ELF-1 (cell line): ENCODE measurements at regions not wholly inside any gene's neighbourhood (a gene's known extent, or its start where the extent isn't known, plus 50 kb on each side); places are given as distances from the start of the nearest gene placed in this dataset.
"Not testable (repeated sequence)": the region's sequence is repeated elsewhere in the genome, so short reads cannot be mapped to it uniquely, and the experiment has no call there.

ENCODE experiments used
- DNase-seq: peaks from one replicate; pipeline ENCODE4 v3.0.0-alpha.2; 2016; ENCODE audit warnings: low read depth, low spot score

DNA sequence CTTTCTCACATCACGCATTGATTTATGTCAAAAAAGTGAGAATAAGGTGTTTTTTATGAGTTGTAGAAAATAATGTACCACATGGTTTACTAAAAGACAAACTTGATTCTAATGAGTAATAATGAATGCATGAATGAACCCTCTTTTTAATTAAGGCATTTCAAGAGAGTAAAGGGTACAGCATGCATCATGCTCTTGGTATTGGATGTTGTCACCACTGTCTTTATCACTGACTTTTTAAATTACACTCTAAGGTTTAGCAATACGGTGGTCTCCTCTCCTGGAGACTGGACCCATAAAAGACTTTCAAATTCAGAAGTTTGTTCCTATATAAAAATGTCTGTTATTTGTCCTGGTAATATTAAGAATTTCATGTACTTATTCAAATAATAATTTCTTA, 277.5 kb upstream of the TGFBR2 start:
- DNase-seq, result not testable (repeated sequence)

DNA sequence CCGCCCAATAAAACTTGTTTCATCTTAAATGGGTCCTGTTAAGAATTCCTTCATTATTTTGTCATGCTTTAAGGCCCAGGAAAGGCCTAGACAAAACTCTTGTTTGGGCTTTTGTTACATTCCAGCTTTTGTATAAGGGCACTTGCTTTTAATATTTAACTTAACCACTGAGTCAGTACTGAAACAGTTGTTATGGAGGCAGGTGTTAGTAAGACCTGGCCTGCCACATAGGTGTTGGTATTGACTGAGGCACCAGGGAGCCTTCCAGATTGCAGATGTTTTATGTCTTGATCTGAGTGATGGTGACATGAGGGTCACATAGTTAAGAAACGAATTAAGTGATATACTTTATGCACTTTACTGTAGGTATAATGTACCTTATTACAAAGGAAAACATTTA, 274.9 kb upstream of the TGFBR2 start:
- DNase-seq, result no peak

GRCh38 chr3:30332196-30333021, 274.0 kb upstream of the TGFBR2 start:
- peak; percentile 46 for DNase-seq

- no peak for DNase-seq
These were observed 273.3 kb upstream of the TGFBR2 start for GRCh38 chr3:30333143-30333542.

DNA sequence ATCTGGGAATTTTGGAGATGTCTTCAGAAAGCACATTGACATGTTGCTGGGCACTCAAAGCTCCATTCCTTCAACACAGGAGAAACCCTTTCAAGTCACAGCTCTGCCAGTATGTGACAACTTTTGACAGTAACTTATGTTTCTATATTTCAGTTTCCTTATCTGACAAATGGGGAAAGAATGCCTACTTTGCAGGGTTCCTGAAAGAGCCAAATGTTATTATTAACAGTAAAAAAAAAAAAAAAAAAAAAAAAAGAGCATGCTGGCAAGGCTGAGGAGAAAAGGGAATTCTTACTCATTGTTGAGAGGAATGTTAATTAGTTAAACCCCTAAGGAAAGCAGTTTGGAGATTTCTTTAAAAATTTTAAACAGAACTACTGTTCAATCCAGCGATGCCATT, 272.5 kb upstream of the TGFBR2 start:
- no peak for DNase-seq

- DNase-seq, result no peak
These were observed 265.9 kb upstream of the TGFBR2 start for GRCh38 chr3:30340500-30340899.

GRCh38 chr3:30341079-30341478, 265.3 kb upstream of the TGFBR2 start:
- DNase-seq, result no peak

- DNase-seq, result no peak
These were observed 264.6 kb upstream of the TGFBR2 start for GRCh38 chr3:30341851-30342250.

GRCh38 chr3:30342318-30343060, 263.9 kb upstream of the TGFBR2 start:
- no peak for DNase-seq

- DNase-seq, result no peak
These were observed 263.2 kb upstream of the TGFBR2 start for GRCh38 chr3:30343067-30343831.

DNA sequence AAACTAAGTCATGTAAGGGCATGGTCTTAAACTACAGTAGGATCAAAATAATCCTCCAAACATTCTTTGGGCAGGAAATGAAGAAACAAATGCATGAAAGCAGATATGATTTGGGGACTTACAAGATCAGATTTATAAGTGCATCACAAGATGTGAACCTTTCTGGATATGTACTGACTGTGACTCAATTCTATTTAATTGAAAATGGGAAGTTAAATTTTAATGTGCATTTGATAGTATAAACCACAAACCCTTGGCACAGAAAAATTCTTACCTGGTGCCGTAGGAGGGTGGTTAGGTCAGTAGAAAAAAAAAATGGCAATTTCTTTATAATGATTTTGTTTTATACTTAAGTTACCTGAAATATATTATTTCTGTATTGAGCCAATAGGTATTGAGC, 262.5 kb upstream of the TGFBR2 start:
- no peak for DNase-seq

- DNase-seq, result no peak
These were observed 262.1 kb upstream of the TGFBR2 start for GRCh38 chr3:30344288-30344687.

GRCh38 chr3:30346933-30347320, 259.5 kb upstream of the TGFBR2 start:
- DNase-seq, result no peak

DNA sequence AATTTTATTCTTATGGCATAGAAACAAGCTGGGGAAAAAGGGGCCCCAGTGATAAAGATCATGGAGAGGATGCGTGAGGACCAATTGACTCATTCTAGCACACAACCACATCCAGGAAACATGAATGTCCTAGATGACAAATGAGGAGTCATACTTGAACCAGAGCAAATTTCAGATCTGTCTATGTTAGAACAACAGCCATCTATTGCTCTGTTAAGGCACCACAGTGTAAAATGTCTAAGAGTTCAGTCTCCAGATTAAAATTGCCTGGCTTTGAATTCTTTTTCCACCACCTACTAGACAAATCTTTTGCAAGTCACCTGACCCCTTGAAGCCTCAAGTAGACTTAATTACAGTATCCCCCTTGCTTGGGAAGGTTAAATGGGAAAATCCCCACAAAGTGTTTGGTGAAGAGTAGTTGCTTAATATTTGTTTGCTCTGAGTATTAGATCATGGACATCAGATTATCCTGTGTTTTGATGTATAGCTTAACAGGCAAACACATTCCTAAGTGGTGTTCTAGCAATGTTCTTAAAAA, 258.7 kb upstream of the TGFBR2 start:
- no peak for DNase-seq

GRCh38 chr3:30349507-30349906, 256.9 kb upstream of the TGFBR2 start:
- no peak for DNase-seq

GRCh38 chr3:30350011-30350410, 256.4 kb upstream of the TGFBR2 start:
- no peak for DNase-seq

- DNase-seq, result no peak
These were observed 255.5 kb upstream of the TGFBR2 start for GRCh38 chr3:30350901-30351300.

DNA sequence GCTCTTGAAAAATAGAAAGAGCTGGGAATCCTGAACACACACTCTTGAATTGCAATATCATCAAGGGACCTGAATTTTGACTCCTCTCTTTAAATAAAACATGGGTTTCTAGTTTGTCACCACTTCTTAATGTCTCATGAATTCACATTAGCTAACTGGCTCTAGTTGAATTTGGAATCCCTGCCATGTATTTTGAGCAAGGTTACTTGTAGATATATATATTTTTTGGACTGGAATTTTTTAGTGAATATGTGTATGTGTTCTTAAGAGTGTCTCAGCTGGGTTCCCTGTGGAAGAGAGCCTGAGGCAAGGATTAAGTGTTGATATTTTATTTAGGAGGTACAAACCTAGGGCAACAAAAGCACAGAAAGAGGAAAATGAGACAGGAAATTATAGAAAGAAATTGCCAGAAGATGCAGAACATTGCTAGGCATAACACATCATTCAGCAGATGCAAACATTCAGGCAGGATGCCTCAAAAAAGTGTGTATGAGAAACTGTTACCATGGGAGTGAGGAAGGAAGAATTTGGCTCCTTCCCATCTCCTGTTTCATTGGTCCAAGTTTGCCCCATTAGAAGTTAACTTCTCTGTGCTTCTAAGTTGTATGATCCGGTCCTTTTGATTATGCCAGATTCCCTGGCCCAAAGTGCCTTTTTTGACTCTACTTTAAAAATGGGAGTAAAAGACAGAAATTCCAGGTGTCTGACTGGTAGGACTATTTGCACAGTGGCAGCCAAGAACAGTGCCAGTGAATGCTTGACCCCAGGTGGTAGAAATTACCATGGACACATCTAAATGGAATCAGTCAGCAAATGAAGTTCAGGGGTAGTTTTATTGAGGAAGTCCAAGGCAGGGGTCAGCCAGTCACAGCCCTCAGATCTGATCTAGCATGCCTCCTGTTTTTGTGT, 253.7 kb upstream of the TGFBR2 start:
- DNase-seq, result no peak

DNA sequence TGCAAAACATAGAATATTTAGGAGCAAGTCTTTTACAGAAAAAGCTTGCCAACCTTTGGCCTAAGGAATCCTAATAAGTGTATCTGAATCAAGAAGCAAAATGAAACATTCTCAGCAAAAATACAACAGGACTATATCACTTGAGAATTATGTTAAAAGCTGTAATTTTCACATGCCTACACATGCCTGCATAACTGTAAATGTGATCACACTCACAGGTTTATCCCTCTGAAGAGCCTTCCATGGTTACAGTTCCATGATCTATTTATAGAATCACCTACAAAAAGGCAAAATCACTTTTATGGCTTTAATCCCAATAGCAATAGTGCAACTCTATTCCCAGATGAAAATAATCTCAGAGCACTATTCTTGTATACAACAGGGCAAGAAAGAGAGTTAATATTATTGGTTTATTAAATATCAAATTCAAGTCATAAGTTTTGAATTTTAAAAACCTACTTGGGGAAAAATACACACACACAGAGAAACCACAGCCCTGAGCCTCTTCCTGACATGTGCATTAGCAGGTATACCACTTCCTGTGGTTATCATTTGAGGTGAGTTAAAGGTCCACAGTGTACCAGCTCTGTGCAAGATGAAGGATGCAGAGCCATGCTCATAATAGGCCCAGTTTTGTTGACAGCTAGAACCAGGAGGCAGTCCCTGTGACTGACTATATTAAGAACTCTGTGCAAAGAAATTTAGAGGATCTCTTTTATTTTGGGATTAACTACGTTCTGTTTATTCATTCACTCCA, 252.5 kb upstream of the TGFBR2 start:
- no peak for DNase-seq

GRCh38 chr3:30354513-30354912, 251.9 kb upstream of the TGFBR2 start:
- DNase-seq, result no peak
